Esophagus squamous epithelium (tissue), 5 donors: ENCODE measurements at regions not wholly inside any gene's neighbourhood (a gene's known extent, or its start where the extent isn't known, plus 50 kb on each side); places are given as distances from the start of the nearest gene placed in this dataset.

Source experiments
- DNase-seq: peaks from one replicate; lab custom pipeline; 2025; lab: John Stamatoyannopoulos, UW
- H3K27ac ChIP-seq, 4 donors: fragments of 200-600 bp; sonication (generic); one replicate each; pipeline ENCODE4 v1.5.1; 2016 to 2019; ENCODE audit warnings: mild to moderate bottlenecking in 1 of 4
- H3K27me3 ChIP-seq, 4 donors: fragments of 200-600 bp; sonication (generic); 1 replicate in 3 of 4; 2 replicates in 1 of 4; pipeline versions ENCODE4 v1.5.1 to v1.6.0; 2017 to 2021; ENCODE audit warnings: antibody characterized with exemption in 1 of 4
- H3K36me3 ChIP-seq, 3 donors: fragments of 200-600 bp; sonication (generic); one replicate each; pipeline ENCODE4 v1.5.1; 2016 to 2019
- H3K4me1 ChIP-seq, 3 donors: fragments of 200-600 bp; sonication (generic); one replicate each; pipeline ENCODE4 v1.5.1; 2017 to 2019
- H3K4me3 ChIP-seq, 4 donors: fragments of 200-600 bp; sonication (generic); 1 replicate in 3 of 4; 2 replicates in 1 of 4; pipeline ENCODE4 v1.5.1; 2016 to 2019; ENCODE audit warnings: mild to moderate bottlenecking in 2 of 4, moderate library complexity in 1 of 4
- H3K9me3 ChIP-seq, 3 donors: fragments of 200-600 bp; sonication (generic); one replicate each; pipeline ENCODE4 v1.5.1; 2016 to 2019
- POLR2A ChIP-seq, 4 donors: fragments of 450-650 bp; IDR thresholded peaks; one replicate each; pipeline ENCODE4 v1.6.1; 2017; ENCODE audit warnings: antibody characterized with exemption in 4 of 4, mild to moderate bottlenecking in 4 of 4, moderate library complexity in 3 of 4
- WGBS, 2 donors: methylation state at CpG; one replicate each; pipeline ENCODE4 v1.1.5; 2018; 5-methylcytosine and 5-hydroxymethylcytosine counted together
- intact Hi-C: fragments of 100-400 bp; cut with DNase I; formaldehyde crosslinking; loops from one replicate; pipeline ENCODE4 v1.15.0; 2022
- TF ChIP-seq, protein P1 (sequence below), 6 experiments: fragments of 450-650 bp in 4 of 6; fragments of 200-600 bp in 2 of 6; sonication (generic) in 2 of 6; IDR thresholded peaks; one replicate each; pipeline ENCODE4 v1.5.1; 2016 to 2019; ENCODE audit warnings: antibody characterized with exemption in 6 of 6, mild to moderate bottlenecking in 4 of 6, moderate library complexity in 4 of 6
- donor health status: DM: yes; HTN: yes; CAD: no.

DNA sequence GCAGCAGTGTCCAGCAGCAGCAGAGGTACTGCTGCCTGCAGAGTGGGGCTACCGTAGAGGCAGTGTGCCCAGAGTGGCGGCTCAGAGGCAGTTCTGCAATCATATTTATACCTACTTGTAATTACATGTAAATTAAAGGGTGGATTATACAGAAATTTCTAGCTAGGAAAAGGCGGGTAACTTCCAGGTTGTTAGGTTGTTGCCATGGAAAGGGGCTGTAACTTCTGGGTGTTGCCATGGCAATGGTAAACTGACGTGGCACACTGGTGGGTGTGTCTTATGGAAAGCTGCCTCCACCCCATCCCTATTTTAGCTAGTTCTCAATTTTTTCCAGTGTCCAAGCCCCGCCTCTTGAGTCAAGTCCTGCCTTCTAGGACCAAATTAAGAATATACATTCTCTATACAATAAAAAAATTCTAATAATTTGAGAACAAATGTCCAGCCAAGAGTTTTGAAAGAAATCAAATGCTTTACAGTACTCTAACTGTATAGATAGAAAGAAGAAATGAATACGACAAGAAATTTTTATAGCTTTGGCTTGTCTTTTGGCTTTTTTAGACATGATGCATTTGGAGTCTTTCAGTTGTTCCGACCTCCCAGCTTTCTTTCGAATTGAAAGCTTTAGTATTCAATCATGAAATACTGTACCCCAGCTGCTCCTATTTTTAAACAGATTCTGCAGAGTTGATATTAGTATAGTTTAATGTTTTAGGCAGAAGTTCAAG lies 816.6 kb downstream of the DIAPH3 start:
- H3K27ac ChIP-seq = no peak overlapping the region
- no peaks in the 10 kb centered on the region for H3K4me1 ChIP-seq
- H3K27me3 ChIP-seq = no peaks in the 10 kb centered on the region
- 43 to 51% methylated on average over 7 to 8 of the region's 8 CpGs for WGBS, 2 donors
- intact Hi-C loops = no loop called here
- TF ChIP-seq, protein P1, sequence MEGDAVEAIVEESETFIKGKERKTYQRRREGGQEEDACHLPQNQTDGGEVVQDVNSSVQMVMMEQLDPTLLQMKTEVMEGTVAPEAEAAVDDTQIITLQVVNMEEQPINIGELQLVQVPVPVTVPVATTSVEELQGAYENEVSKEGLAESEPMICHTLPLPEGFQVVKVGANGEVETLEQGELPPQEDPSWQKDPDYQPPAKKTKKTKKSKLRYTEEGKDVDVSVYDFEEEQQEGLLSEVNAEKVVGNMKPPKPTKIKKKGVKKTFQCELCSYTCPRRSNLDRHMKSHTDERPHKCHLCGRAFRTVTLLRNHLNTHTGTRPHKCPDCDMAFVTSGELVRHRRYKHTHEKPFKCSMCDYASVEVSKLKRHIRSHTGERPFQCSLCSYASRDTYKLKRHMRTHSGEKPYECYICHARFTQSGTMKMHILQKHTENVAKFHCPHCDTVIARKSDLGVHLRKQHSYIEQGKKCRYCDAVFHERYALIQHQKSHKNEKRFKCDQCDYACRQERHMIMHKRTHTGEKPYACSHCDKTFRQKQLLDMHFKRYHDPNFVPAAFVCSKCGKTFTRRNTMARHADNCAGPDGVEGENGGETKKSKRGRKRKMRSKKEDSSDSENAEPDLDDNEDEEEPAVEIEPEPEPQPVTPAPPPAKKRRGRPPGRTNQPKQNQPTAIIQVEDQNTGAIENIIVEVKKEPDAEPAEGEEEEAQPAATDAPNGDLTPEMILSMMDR (IDR thresholded peaks at IDR 0.05) = no peak
- TF ChIP-seq POLR2A (IDR thresholded peaks at IDR 0.05) = no peak
- DNase-seq = no peak
- H3K9me3 ChIP-seq = no peaks in the 10 kb centered on the region
- no peaks in the 10 kb centered on the region for H3K36me3 ChIP-seq
- no peak overlapping the region for H3K4me3 ChIP-seq

DNA sequence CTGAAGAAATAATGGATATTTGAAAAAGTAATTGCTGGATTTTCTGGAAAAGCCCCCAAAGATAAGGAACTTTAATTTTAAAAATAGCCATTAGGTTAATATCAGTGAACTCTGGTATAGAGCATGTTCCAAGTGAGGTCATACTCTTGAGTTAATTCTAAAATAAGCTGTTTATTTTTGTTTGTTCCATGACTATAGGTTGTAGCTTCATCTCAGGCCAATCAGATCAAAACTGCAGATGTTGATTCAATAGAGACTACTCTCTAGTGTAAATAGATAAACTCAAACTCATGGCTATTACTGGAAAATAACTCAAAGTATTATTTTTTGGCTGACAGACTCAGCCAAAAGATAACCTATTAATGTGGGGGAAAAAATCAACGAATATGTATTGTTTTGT lies 815.1 kb downstream of the DIAPH3 start:
- WGBS, 2 donors = 25 to 31% methylated on average over 1 of the region's 1 CpG
- DNase-seq = no peak
- no peaks in the 10 kb centered on the region for H3K27me3 ChIP-seq
- H3K36me3 ChIP-seq = no peaks in the 10 kb centered on the region
- H3K9me3 ChIP-seq = no peaks in the 10 kb centered on the region
- no peak overlapping the region for H3K4me3 ChIP-seq
- intact Hi-C loops = no loop called here
- H3K27ac ChIP-seq = no peak overlapping the region
- H3K4me1 ChIP-seq = no peaks in the 10 kb centered on the region
- TF ChIP-seq, protein P1 (IDR thresholded peaks at IDR 0.05) = no peak
- no peak for TF ChIP-seq POLR2A (IDR thresholded peaks at IDR 0.05)

DNA sequence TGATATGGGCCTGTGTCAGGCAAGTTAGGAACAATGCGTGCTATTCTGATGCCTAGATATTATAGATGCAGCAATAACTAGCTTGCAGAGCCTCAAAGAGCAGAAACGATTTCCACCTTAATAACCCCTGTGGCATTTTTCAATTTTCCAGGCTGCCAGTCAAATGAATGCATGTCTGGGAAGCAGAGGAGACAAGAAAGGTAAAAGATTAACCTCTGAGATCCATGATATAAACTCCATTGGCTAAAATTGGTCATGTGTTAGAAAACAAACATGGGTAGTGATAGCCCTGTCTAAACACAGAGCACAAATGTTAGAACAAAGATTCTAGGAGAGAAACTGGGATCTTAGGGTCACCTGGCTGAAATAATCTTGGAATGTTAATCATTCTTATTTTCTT lies 811.1 kb downstream of the DIAPH3 start:
- no peak for TF ChIP-seq POLR2A (IDR thresholded peaks at IDR 0.05)
- TF ChIP-seq, protein P1 (IDR thresholded peaks at IDR 0.05) = no peak
- intact Hi-C loops = no loop called here
- 65 to 66% methylated on average over 2 of the region's 2 CpGs for WGBS, 2 donors

DNA sequence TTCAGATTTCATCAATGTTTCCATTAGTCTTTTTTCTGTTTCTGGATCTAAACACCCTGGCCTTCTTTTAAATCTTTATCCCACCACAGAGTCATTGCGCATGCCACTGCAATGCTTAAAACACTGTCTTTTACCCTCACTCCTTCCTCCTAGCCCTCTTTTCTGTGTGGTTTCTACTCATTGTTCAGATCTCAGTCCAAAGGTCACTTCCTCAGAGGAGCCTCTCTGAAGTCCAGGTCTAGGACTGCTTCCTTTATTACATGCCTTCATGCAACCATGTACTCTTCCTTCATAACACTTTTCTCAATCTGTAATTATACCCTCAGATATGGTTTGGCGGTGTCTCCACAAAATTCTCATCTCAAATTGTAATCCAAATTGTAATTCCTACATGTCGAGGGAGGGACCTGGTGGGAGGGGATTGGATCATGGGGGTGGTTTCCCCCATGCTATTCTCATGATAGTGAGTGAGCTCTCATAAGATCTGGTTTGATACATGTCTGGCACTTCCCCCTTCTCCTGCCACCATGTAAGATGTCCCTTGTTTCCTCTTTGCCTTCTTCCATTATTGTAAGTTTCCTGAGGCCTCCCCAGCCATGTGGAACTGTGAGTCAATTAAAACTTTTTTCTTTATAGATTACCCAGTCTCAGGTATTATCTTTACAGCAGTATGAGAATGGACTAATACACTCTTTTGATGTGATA lies 808.9 kb downstream of the DIAPH3 start:
- Histone ChIP-seq H3K36me3 (no peaks in the 10 kb centered on the region), H3K27me3 (no peaks in the 10 kb centered on the region), H3K27ac (no peak overlapping the region), H3K4me1 (peaks cover 0 to 4% (median 4%) of the 10 kb centered on the region in 3 donors), H3K9me3 (no peaks in the 10 kb centered on the region), H3K4me3 (no peak overlapping the region)
- intact Hi-C loops = no loop called here
- DNase-seq = no peak
- TF ChIP-seq, protein P1 (IDR thresholded peaks at IDR 0.05) = no peak
- TF ChIP-seq POLR2A (IDR thresholded peaks at IDR 0.05) = no peak
- WGBS, 2 donors = 73 to 83% methylated on average over 3 of the region's 3 CpGs

More for the DNA sequence above, 811.1 kb downstream of the DIAPH3 start:
- no peak for DNase-seq
- no peak overlapping the region for H3K27ac ChIP-seq
- no peaks in the 10 kb centered on the region for H3K9me3 ChIP-seq
- H3K27me3 ChIP-seq = no peaks in the 10 kb centered on the region
- H3K4me1 ChIP-seq = peaks cover 0 to 4% (median 4%) of the 10 kb centered on the region in 3 donors
- H3K36me3 ChIP-seq = no peaks in the 10 kb centered on the region
- H3K4me3 ChIP-seq = no peak overlapping the region

DNA sequence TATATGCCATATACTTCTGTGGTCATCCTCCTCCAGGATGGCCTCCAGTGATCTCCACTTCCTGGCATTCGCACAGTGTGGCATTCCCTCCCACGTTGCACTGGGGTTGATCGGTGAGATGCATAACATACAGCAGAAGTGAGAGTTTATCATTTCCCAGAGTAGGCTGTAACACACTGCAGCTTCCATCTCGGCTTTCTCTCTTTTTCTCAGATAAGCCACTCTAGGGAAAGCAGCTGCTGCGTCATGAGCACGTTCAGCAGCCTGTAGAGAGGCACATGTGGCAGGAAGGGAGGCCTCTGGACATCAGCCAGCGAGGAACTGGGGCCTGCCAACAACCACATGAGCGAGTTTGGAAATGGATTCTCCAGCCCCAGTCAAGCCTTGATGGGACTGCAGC lies 807.1 kb downstream of the DIAPH3 start:
- 27 to 41% methylated on average over 5 to 8 of the region's 8 CpGs for WGBS, 2 donors
- intact Hi-C loops = no loop called here
- no peak for DNase-seq
- TF ChIP-seq, protein P1 (IDR thresholded peaks at IDR 0.05) = no peak
- no peak for TF ChIP-seq POLR2A (IDR thresholded peaks at IDR 0.05)
- Histone ChIP-seq H3K36me3 (no peaks in the 10 kb centered on the region), H3K9me3 (no peaks in the 10 kb centered on the region), H3K27me3 (no peaks in the 10 kb centered on the region), H3K27ac (peak overlapping the region in 1 of 4 donors; percentile 2), H3K4me3 (no peak overlapping the region), H3K4me1 (peaks cover 0 to 4% (median 4%) of the 10 kb centered on the region in 3 donors)
